ENCODE measurements at regions not wholly inside any gene's neighbourhood (a gene's known extent, or its start where the extent isn't known, plus 50 kb on each side); places are given as distances from the start of the nearest gene placed in this dataset.

- TF ChIP-seq CTCF (IDR thresholded peaks at IDR 0.05): no peak
- TF ChIP-seq RFX5 (IDR thresholded peaks at IDR 0.05; ENCODE audit: low read length): no peak
- TF ChIP-seq ELF1 (IDR thresholded peaks at IDR 0.05): no peak
- no peak for TF ChIP-seq REST (IDR thresholded peaks at IDR 0.05; ENCODE audit: low read depth, low read length)
- no peak for TF ChIP-seq FOXM1 (IDR thresholded peaks at IDR 0.05; ENCODE audit: low read depth)
- no peak for TF ChIP-seq CHD2 (IDR thresholded peaks at IDR 0.05; ENCODE audit: low read length, partially characterized antibody)
- TF ChIP-seq RAD21 (IDR thresholded peaks at IDR 0.05; ENCODE audit: low read length): no peak
- TF ChIP-seq POLR2AphosphoS5 (IDR thresholded peaks at IDR 0.05; ENCODE audit: low read depth, low read length): no peak
- TF ChIP-seq JUND (IDR thresholded peaks at IDR 0.05): no peak
- TF ChIP-seq GABPA (IDR thresholded peaks at IDR 0.05; ENCODE audit: low read depth): no peak
- no peak for TF ChIP-seq SIN3A (IDR thresholded peaks at IDR 0.05; ENCODE audit: borderline replicate concordance, low read depth, low read length)
- no peak for TF ChIP-seq RXRA (IDR thresholded peaks at IDR 0.05; ENCODE audit: borderline replicate concordance, low read depth)
These were observed 242.1 kb upstream of the RBMS1 start for GRCh38 chr2:160735696-160736095.

Measured in SK-N-SH (cell line).